Muscle of leg (tissue), 3 donors: ENCODE measurements at regions not wholly inside any gene's neighbourhood (a gene's known extent, or its start where the extent isn't known, plus 50 kb on each side); places are given as distances from the start of the nearest gene placed in this dataset.
"Not testable (repeated sequence)": the region's sequence is repeated elsewhere in the genome, so short reads cannot be mapped to it uniquely, and the experiment has no call there.

Experiments
- DNase-seq: peaks from one replicate; pipeline ENCODE4 v3.0.0; 2013
- H3K27ac ChIP-seq: one replicate; pipeline ENCODE4 v1.5.1; 2013; ENCODE audit warnings: mild to moderate bottlenecking, low read length, control low read depth
- H3K27me3 ChIP-seq: one replicate; pipeline ENCODE4 v1.6.1; 2013; ENCODE audit warnings: low read length; ENCODE audit not compliant: control insufficient read depth, insufficient read depth
- H3K36me3 ChIP-seq: one replicate; pipeline ENCODE4 v1.6.1; 2013; ENCODE audit warnings: low read length; ENCODE audit not compliant: control insufficient read depth, insufficient read depth
- H3K4me1 ChIP-seq: one replicate; pipeline ENCODE4 v1.6.1; 2013; ENCODE audit warnings: low read length; ENCODE audit not compliant: control insufficient read depth, insufficient read depth
- H3K4me3 ChIP-seq: one replicate; pipeline ENCODE4 v1.5.1; 2013; ENCODE audit warnings: low read length, control low read depth
- H3K9me3 ChIP-seq: replicated peaks from 2 replicates; pipeline ENCODE4 v1.6.1; 2013; ENCODE audit warnings: low read depth, low read length; ENCODE audit not compliant: control insufficient read depth
- WGBS: methylation state at CpG from one replicate; pipeline ENCODE4 v1.1.5; 2013; ENCODE audit warnings: missing lambda C conversion rate; ENCODE audit not compliant: insufficient coverage; 5-methylcytosine and 5-hydroxymethylcytosine counted together

DNA sequence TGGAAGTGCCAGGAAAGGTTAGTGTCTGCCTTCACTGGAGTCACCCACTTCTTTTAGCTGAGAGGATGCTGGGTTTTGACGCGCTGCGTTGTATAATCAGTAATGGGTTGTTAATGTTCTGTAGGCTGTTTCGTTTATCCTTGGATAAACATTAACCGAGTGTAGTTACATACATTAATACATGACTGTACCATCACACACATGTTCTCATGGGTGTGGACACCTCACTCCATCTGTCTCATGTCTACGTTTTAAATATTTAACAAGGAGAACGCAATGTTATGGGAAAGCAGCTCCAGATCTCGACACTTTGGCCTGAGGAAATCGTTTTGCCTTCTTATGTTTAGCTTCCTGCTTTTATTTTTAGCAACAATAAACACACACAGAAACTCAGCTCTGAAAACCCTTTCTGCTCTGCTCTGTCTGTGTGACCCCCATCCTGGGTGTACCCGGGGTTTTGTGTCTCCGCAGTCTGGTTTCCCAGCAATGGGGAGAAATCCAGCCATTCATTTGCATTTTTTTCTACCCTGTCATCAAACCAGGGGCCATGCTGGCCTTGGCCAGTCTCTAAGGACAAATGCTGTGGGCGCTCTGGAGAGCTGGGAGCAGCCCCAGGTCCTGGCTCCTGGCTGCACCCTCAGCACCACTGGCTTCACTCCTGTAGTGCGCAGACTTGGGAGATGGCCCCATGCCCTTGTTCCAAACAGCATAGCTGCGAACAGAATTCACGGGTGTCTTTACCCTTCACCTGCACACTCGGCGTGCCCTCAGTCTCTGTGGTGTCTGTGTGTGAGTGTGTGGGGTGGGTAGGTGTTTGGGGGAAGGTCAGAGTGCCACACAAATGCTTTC is 110.8 kb downstream of the ERMARD start:
- Histone ChIP-seq H3K4me3 (no peak overlapping the region), H3K4me1 (peaks cover 19% of the 10 kb centered on the region), H3K27me3 (no peaks in the 10 kb centered on the region), H3K9me3 (peaks cover 10% of the 10 kb centered on the region), H3K36me3 (no peaks in the 10 kb centered on the region), H3K27ac (no peak overlapping the region)
- no peak for DNase-seq
- WGBS = 69% methylated on average over 11 of the region's 17 CpGs

DNA sequence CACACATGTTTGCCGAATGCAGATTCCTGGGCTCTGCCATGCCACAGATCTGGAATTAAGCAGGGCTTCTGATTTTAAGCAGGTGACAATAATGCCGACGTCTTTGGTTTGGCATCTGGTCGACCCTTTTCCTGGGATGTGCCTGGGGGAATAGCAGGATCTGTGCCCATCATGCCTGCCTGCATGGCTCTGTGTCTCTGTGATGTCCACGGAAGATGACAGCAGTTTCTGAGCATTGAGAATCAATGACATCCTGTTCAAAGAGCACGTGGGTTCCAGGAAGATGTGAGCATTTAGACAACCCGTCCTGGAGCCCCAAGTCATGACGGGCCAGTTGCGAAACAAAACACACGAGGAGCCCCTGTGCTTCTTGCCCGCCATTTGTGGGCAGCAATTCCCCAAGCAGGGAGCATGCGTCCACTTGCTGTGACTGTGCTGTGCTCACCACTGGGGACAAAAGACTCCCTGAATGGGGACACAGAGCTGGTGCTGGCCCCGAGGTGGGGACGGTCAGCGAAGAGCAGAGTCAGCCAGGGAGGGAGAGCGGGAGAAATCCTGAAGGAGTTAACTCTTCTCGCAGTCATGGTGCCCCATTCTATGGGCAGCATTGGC is 110.1 kb downstream of the ERMARD start:
- Histone ChIP-seq H3K4me3 (no peak overlapping the region), H3K36me3 (no peaks in the 10 kb centered on the region), H3K27ac (no peak overlapping the region), H3K27me3 (no peaks in the 10 kb centered on the region), H3K4me1 (peaks cover 19% of the 10 kb centered on the region), H3K9me3 (peaks cover 10% of the 10 kb centered on the region)
- 80% methylated on average over 14 of the region's 17 CpGs for WGBS
- no peak for DNase-seq

DNA sequence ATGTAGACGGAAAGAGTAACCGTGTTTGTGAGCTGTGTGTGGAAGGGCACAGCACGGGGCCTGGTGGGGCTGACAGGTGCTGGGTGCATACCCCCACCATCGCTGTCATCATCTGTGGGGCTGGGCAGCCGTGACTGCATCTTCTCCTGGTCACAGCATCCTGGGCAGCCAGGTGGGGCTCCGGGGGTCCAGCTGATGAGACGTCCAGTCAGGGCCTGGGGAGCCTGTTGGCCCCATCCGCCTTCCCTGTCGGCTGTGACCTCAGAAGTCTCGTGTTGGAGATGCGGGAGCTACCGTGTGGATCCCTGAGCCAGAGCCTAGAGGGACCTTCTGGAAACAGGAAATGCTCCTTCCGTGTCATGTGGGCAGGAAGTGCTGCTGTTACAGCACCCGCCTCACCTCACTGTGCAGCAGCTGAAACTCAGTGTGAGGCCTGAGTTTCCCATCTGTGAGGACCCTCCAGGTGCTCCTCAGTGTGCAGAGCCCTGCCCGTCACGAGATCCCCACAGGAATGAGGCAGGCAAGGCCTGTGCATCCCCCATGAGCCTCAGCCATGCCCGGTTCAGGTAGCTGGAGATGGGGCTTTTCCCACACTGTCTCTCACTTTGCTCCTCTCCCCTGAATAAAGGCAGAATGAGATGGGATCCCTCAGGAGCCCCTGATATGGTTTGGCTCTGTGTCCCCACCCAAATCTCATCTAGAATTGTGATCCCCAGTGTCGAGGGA is 108.7 kb downstream of the ERMARD start:
- H3K27ac ChIP-seq = no peak overlapping the region
- WGBS = 63% methylated on average over 16 of the region's 18 CpGs

DNA sequence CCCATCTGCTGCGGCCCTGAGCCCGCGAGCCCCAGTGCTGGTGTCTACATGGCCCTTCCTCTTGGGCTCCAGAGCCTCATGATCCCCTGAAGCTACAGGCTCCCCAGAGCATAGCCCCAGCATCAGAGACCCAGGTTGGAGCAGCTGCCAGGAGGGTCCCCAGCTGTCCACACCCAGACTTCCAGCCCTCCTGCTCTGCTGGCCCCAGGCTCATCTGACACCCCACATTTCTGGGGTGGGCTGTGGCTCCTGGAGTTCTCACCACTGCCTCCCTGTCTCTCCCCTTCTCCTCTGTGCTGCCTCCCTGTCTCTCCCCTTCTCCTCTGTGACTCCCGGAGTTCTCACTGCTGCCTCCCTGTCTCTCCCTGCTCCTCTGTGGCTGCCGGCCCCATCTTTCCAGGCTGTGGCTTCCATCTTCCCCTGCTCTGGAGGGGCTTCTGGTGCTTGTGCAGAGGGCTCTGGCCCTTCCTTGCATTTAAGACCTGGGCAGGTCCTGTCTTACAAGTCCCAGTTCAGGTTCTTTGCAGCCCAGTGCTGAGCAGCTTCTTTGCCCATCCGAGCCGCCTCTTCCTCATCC is 108.1 kb downstream of the ERMARD start:
- no peaks in the 10 kb centered on the region for H3K36me3 ChIP-seq

More for the DNA sequence above, 108.7 kb downstream of the ERMARD start:
- no peak overlapping the region for H3K4me3 ChIP-seq
- H3K4me1 ChIP-seq = peaks cover 13% of the 10 kb centered on the region
- H3K9me3 ChIP-seq = peaks cover 10% of the 10 kb centered on the region
- H3K36me3 ChIP-seq = no peaks in the 10 kb centered on the region
- no peak for DNase-seq
- H3K27me3 ChIP-seq = no peaks in the 10 kb centered on the region

DNA sequence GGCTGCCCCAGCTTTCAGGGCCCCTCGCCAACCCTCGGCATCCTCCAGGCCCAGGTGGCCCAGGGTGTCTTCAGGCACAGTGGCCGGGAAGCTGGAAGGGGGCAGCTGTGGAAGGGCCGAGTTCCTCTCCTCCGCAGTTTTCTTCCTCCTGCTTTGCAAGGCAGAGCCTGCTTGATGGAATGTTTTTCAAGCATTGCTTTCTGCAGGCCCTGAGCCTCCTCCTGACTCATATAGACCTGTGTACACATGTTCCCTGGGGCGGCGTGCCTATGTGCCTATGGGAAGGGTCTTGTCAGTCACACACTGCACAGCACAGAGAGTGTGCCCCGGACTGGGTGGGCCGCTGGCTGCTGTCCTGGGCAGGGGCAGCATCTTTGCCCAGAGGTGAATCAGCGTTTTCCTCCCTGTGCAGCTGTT is 107.5 kb downstream of the ERMARD start:
- Histone ChIP-seq H3K27ac (no peak overlapping the region), H3K4me3 (no peak overlapping the region), H3K9me3 (peaks cover 10% of the 10 kb centered on the region), H3K27me3 (no peaks in the 10 kb centered on the region), H3K4me1 (peaks cover 13% of the 10 kb centered on the region), H3K36me3 (no peaks in the 10 kb centered on the region)
- DNase-seq = no peak
- 91% methylated on average over 10 of the region's 10 CpGs for WGBS

More for the DNA sequence above, 108.1 kb downstream of the ERMARD start:
- H3K4me1 ChIP-seq = peaks cover 13% of the 10 kb centered on the region
- no peaks in the 10 kb centered on the region for H3K27me3 ChIP-seq
- 90% methylated on average over 7 of the region's 7 CpGs for WGBS
- DNase-seq = no peak
- no peak overlapping the region for H3K4me3 ChIP-seq
- peaks cover 10% of the 10 kb centered on the region for H3K9me3 ChIP-seq
- H3K27ac ChIP-seq = no peak overlapping the region

DNA sequence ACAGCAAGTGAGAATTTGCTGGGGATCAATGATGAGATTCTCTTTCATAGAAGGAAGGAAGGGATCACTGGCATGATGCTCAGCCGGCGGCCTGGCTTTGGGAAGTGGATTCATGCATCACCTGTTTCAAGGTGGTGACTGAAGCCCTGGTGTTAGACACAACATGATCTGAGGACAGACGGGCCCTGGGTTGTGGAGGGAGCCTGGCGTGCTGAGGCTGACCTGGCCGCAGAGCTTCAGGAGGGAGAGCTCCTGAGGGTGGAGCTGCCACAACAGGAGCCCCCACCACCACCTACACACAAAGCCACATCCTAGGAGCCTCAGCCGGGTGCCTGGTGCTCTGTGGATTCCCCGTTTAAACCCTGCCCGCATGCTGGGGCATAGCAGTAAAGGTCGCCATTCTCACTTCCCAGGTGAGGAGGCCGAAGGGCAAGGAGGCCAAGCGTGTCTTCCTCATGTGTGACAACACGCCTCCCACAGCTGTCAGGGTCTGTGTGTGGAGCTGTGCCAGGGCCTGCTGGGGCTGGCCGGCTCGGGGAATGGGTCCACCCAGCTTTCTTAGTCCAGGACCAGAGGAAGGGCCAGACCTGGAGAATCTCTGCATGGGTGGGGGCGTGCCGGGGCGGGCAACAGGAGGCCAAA is 107.0 kb downstream of the ERMARD start:
- H3K27me3 ChIP-seq = no peaks in the 10 kb centered on the region
- no peaks in the 10 kb centered on the region for H3K36me3 ChIP-seq
- 83% methylated on average over 11 of the region's 17 CpGs for WGBS
- peaks cover 13% of the 10 kb centered on the region for H3K4me1 ChIP-seq
- peaks cover 10% of the 10 kb centered on the region for H3K9me3 ChIP-seq
- H3K27ac ChIP-seq = no peak overlapping the region
- no peak for DNase-seq
- H3K4me3 ChIP-seq = no peak overlapping the region

DNA sequence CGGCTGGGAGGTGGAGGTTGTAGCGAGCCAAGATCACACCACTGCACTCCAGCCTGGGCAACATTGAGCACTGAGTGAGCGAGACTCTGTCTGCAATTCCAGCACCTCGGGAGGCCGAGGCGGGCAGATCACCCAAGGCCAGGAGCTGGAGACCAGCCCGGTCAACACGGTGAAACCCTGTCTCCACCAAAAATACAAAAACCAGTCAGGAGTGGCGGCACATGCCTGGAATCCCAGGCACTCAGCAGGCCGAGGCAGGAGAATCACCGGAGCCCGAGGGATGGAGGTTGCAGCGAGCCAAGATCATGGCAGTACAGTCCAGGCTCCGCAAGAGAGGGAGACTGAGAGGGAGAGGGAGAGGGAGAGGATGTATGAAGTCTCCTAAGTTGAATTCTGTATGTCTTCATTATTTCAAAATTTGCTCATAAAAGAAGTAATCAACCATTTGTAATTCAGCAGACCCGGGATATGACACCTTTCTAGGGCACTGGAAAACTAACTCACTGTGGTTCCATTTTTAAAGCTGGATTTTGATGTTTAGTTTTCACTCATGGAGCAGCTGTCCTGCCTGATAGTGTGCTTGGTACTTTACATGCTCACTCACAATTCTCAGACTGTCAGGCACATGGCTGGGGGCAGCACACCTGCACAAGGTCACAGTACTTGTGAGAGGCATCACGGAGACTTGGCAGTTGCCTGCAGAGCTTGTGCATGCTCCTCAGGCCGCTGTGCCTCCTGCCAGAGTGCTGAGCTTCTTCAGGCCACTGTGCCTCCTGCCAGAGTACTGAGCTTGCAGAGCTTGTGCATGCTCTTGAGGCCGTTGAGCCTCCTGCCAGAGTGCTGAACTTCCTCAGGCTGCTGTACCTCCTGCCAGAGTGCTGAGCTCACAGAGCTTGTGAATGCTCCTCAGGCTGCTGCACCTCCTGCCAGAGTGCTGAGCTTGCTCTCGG is 106.2 kb downstream of the ERMARD start:
- no peaks in the 10 kb centered on the region for H3K36me3 ChIP-seq
- peaks cover 10% of the 10 kb centered on the region for H3K9me3 ChIP-seq
- 86% methylated on average over 8 of the region's 19 CpGs for WGBS
- H3K27ac ChIP-seq = no peak overlapping the region
- no peak for DNase-seq
- H3K27me3 ChIP-seq = no peaks in the 10 kb centered on the region
- no peak overlapping the region for H3K4me3 ChIP-seq
- H3K4me1 ChIP-seq = peaks cover 10% of the 10 kb centered on the region

DNA sequence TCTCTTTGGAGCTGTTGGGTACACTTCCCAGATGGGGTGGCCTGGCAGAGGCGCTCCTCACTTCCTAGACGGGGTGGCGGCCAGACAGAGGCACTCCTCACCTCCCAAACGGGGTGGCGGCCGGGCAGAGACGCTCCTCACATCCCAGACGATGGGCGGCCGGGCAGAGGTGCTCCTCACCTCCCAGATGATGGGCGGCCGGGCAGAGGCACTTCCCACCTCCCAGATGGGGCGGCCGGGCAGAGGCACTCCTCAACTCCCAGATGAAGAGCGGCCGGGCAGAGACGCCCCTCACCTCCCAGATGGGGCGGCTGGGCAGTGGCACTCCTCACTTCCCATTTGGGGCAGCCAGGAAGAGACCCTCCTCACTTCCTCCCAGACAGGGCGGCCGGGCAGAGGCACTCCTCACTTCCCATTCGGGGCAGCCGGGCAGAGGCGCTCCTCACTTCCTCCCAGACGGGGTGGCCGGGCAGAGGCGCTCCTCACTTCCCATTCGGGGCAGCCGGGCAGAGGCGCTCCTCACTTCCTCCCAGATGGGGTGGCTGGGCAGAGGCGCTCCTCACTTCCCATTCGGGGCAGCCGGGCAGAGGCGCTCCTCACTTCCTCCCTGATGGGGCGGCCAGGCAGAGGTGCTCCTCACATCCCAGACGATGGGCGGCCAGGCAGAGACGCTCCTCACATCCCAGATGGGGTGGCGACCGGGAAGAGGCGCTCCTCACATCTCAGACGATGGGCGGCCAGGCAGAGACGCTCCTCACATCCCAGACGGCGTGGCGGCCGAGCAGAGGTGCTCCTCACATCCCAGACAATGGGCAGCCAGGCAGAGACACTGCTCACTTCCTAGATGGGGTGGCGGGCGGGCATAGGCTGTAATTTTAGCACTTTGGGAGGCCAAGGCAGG is 105.3 kb downstream of the ERMARD start:
- H3K27me3 ChIP-seq, H3K4me3 ChIP-seq, H3K27ac ChIP-seq, H3K36me3 ChIP-seq, DNase-seq: not testable (repeated sequence)
- WGBS = 88% methylated on average over 41 of the region's 49 CpGs
- H3K9me3 ChIP-seq = peaks cover 10% of the 10 kb centered on the region
- H3K4me1 ChIP-seq = peaks cover 13% of the 10 kb centered on the region
